ENCODE measurements at regions not wholly inside any gene's neighbourhood (a gene's known extent, or its start where the extent isn't known, plus 50 kb on each side); places are given as distances from the start of the nearest gene placed in this dataset.

GRCh38 chr6:121848523-121849255, 413.2 kb downstream of the GJA1 start:
- ATAC-seq (ENCODE audit: low read depth) = no peak
- Mint-ChIP-seq H3K4me3 (no peak overlapping the region), H3K9me3 (no peaks in the 10 kb centered on the region), H3K4me1 (no peaks in the 10 kb centered on the region), H3K27ac (no peak overlapping the region), H3K27me3 (no peaks in the 10 kb centered on the region), H3K36me3 (ENCODE audit: low read depth) (no peaks in the 10 kb centered on the region)
- no peak for TF ChIP-seq CTCF (IDR thresholded peaks at IDR 0.05)
- no peak for DNase-seq
- ChIA-PET CTCF (no interaction called here), POLR2A (no interaction called here)
- intact Hi-C loops (cut with micrococcal nuclease) = no loop called here

GRCh38 chr6:121849477-121849876, 414.0 kb downstream of the GJA1 start:
- ChIA-PET CTCF (no interaction called here), POLR2A (no interaction called here)
- DNase-seq = no peak
- TF ChIP-seq CTCF (IDR thresholded peaks at IDR 0.05) = no peak
- no peaks in the 10 kb centered on the region for H3K27me3 Mint-ChIP-seq
- intact Hi-C loops (cut with micrococcal nuclease) = no loop called here
- H3K4me3 Mint-ChIP-seq = no peak overlapping the region
- no peaks in the 10 kb centered on the region for H3K9me3 Mint-ChIP-seq
- H3K36me3 Mint-ChIP-seq (ENCODE audit: low read depth) = no peaks in the 10 kb centered on the region
- H3K4me1 Mint-ChIP-seq = no peaks in the 10 kb centered on the region
- no peak for ATAC-seq (ENCODE audit: low read depth)
- no peak overlapping the region for H3K27ac Mint-ChIP-seq

GRCh38 chr6:121851056-121851455, 415.6 kb downstream of the GJA1 start:
- no peak overlapping the region for H3K27ac Mint-ChIP-seq
- H3K4me1 Mint-ChIP-seq = no peaks in the 10 kb centered on the region
- CTCF ChIA-PET = no interaction called here
- TF ChIP-seq CTCF (IDR thresholded peaks at IDR 0.05) = no peak
- no peaks in the 10 kb centered on the region for H3K27me3 Mint-ChIP-seq
- no peak overlapping the region for H3K4me3 Mint-ChIP-seq
- no peak for ATAC-seq (ENCODE audit: low read depth)
- no peaks in the 10 kb centered on the region for H3K9me3 Mint-ChIP-seq
- intact Hi-C loops (cut with micrococcal nuclease) = no loop called here
- POLR2A ChIA-PET = no interaction called here
- no peaks in the 10 kb centered on the region for H3K36me3 Mint-ChIP-seq (ENCODE audit: low read depth)
- no peak for DNase-seq

- no peak for TF ChIP-seq CTCF (IDR thresholded peaks at IDR 0.05)
- H3K4me1 Mint-ChIP-seq = no peaks in the 10 kb centered on the region
- H3K9me3 Mint-ChIP-seq = no peaks in the 10 kb centered on the region
- H3K4me3 Mint-ChIP-seq = no peak overlapping the region
- H3K27ac Mint-ChIP-seq = no peak overlapping the region
- ChIA-PET CTCF (no interaction called here), POLR2A (no interaction called here)
- DNase-seq = no peak
- no peak for ATAC-seq (ENCODE audit: low read depth)
- intact Hi-C loops (cut with micrococcal nuclease) = no loop called here
- no peaks in the 10 kb centered on the region for H3K36me3 Mint-ChIP-seq (ENCODE audit: low read depth)
- no peaks in the 10 kb centered on the region for H3K27me3 Mint-ChIP-seq
Observed at GRCh38 chr6:121853686-121854085, 418.2 kb downstream of the GJA1 start.

- no peak for ATAC-seq (ENCODE audit: low read depth)
- Mint-ChIP-seq H3K4me3 (no peak overlapping the region), H3K27me3 (no peaks in the 10 kb centered on the region), H3K36me3 (ENCODE audit: low read depth) (no peaks in the 10 kb centered on the region), H3K4me1 (no peaks in the 10 kb centered on the region), H3K9me3 (no peaks in the 10 kb centered on the region), H3K27ac (no peak overlapping the region)
- ChIA-PET POLR2A (no interaction called here), CTCF (no interaction called here)
- intact Hi-C loops (cut with micrococcal nuclease) = no loop called here
- no peak for TF ChIP-seq CTCF (IDR thresholded peaks at IDR 0.05)
- no peak for DNase-seq
Observed at GRCh38 chr6:121855521-121855920, 420.1 kb downstream of the GJA1 start.

Data from activated B cell treated with CpG ODN at 0.5 μM for 24 hours (primary cell).